ENCODE measurements at regions not wholly inside any gene's neighbourhood (a gene's known extent, or its start where the extent isn't known, plus 50 kb on each side); places are given as distances from the start of the nearest gene placed in this dataset.

DNA sequence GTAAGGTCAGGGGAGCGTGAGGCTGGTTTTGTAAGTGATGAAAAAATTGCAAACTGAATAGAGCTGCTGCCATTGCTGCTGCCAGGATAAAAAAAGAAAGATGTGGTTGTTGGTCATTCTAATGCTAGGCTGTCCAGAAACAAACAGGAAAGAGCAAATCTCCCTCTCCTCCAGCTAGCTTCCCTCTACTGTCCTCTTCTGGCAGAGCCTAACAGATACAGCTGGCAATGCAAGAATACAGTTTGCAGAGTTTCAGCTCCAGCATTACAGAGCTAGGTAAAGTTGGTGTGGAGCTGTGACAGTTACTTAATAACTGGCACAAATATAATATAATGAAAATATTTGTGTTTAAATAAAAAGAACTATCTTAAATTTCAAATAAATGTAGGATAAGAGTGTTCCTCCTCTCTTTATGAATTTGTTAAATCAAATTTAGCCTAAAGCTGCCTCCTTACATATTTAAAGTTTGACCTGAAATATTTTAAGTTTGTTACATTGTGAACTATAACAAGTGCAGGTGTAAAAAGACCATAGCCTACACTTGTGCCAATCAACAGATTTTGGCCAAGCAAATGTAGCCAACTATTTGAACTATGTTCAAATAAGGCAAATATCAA, 407.7 kb downstream of the SH2D4B start:
- TF ChIP-seq, protein P1, sequence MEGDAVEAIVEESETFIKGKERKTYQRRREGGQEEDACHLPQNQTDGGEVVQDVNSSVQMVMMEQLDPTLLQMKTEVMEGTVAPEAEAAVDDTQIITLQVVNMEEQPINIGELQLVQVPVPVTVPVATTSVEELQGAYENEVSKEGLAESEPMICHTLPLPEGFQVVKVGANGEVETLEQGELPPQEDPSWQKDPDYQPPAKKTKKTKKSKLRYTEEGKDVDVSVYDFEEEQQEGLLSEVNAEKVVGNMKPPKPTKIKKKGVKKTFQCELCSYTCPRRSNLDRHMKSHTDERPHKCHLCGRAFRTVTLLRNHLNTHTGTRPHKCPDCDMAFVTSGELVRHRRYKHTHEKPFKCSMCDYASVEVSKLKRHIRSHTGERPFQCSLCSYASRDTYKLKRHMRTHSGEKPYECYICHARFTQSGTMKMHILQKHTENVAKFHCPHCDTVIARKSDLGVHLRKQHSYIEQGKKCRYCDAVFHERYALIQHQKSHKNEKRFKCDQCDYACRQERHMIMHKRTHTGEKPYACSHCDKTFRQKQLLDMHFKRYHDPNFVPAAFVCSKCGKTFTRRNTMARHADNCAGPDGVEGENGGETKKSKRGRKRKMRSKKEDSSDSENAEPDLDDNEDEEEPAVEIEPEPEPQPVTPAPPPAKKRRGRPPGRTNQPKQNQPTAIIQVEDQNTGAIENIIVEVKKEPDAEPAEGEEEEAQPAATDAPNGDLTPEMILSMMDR (IDR thresholded peaks at IDR 0.05; ENCODE audit: insufficient read depth, low read length, poor library complexity, severe bottlenecking): no peak
- TF ChIP-seq EZH2phosphoT487 (conservative IDR thresholded peaks at IDR 0.05; ENCODE audit: low read length): no peak

Data from SU-DHL-6 (cell line).